NCI-H345 treated with DMSO at 0.1 percent for 48 hours (cell line): ENCODE measurements at regions not wholly inside any gene's neighbourhood (a gene's known extent, or its start where the extent isn't known, plus 50 kb on each side); places are given as distances from the start of the nearest gene placed in this dataset.

Experiments used
- DNase-seq: peaks from one replicate; lab custom pipeline; 2025; ENCODE audit not compliant: unreplicated experiment; lab: John Stamatoyannopoulos, UW

GRCh38 chr13:103133556-103133955 is 67.3 kb upstream of the SLC10A2 start:
- DNase-seq = no peak

- DNase-seq = no peak
Measured at GRCh38 chr13:103130681-103131210, 64.5 kb upstream of the SLC10A2 start.

- DNase-seq = no peak
Measured at GRCh38 chr13:103130146-103130545, 63.9 kb upstream of the SLC10A2 start.
